Right lobe of liver (tissue), 6 donors: ENCODE measurements at regions not wholly inside any gene's neighbourhood (a gene's known extent, or its start where the extent isn't known, plus 50 kb on each side); places are given as distances from the start of the nearest gene placed in this dataset.

Experiments
- ATAC-seq, 4 donors: fragments of 200-7000 bp; cut with Tn5 transposase; one replicate each; pipeline ENCODE4 v1.9.1; 2020; ENCODE audit warnings: mild to moderate bottlenecking in 4 of 4, moderate library complexity in 4 of 4
- DNase-seq, 3 donors: peaks; one replicate each; pipeline ENCODE4 v3.0.0-alpha.2; 2020
- H3K27ac ChIP-seq, 3 donors: fragments of 200-600 bp; one replicate each; pipeline ENCODE4 v1.8.0; 2022
- H3K27me3 ChIP-seq, 2 donors: fragments of 200-600 bp; one replicate each; pipeline ENCODE4 v1.8.0; 2022
- H3K36me3 ChIP-seq, 4 donors: fragments of 200-600 bp; sonication (generic) in 1 of 4; one replicate each; pipeline versions ENCODE4 v1.5.1 to v1.8.0; 2017 to 2022; ENCODE audit warnings: control low read depth in 1 of 4
- H3K4me1 ChIP-seq, 4 donors: fragments of 200-600 bp; sonication (generic) in 1 of 4; one replicate each; pipeline versions ENCODE4 v1.5.1 to v1.8.0; 2017 to 2022; ENCODE audit warnings: control low read depth in 1 of 4
- H3K4me3 ChIP-seq, 3 donors: fragments of 200-600 bp; one replicate each; pipeline ENCODE4 v1.8.0; 2022
- H3K9me3 ChIP-seq, 4 donors: fragments of 200-600 bp; sonication (generic) in 1 of 4; one replicate each; pipeline versions ENCODE4 v1.5.1 to v1.8.0; 2017 to 2022; ENCODE audit warnings: control low read depth in 1 of 4
- POLR2A ChIP-seq: fragments of 450-650 bp; IDR thresholded peaks from one replicate; pipeline ENCODE4 v1.6.1; 2017; ENCODE audit warnings: antibody characterized with exemption, mild to moderate bottlenecking
- WGBS: methylation state at CpG from one replicate; pipeline ENCODE4 v1.1.6; 2018; ENCODE audit warnings: low coverage, low lambda C conversion rate; ENCODE audit not compliant: insufficient coverage; ENCODE audit errors: missing lambda C conversion rate; 5-methylcytosine and 5-hydroxymethylcytosine counted together
- intact Hi-C, 2 donors: fragments of 100-400 bp; cut with DNase I; formaldehyde crosslinking; loops; one replicate each; pipeline versions ENCODE4 v1.11.2 to v1.14.1; 2022
- TF ChIP-seq, protein P1 (sequence below), 4 donors: fragments of 200-600 bp in 3 of 4; fragments of 450-650 bp in 1 of 4; IDR thresholded peaks; one replicate each; pipeline versions ENCODE4 v1.5.1 to v1.8.0; 2016 to 2022; ENCODE audit warnings: antibody characterized with exemption in 4 of 4, mild to moderate bottlenecking in 2 of 4
- donor health status: DM: no; HTN: yes; CAD: no.
- donor health status: DM: no; HTN: no; CAD: no.
- donor health status: DM: no; HTN: no; CAD: no.
- donor health status: DM: no; HTN: yes; CAD: no.
- donor health status: DM: no; HTN: yes; CAD: no.

DNA sequence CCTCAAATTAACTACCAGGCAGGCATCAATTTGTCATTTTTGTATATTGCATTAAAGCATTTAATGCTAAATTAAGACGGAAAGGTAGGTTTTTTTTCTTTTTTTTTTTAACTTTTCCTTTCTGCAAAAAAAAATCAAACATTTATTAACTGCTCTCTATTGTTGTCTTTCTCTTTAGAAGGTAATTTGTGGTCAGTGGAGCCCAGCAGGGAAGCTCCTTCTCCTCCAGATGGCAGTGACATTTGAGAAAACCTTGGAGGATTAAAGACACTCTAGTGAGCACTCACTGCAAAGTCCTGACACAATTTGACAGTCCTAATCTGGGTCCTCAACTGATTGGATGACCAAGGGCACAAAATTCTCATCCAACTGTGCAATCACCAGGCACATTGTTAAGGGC, 102.4 kb downstream of the SLIT2 start:
- WGBS: 45% methylated on average over 1 of the region's 1 CpG
- no peak overlapping the region for H3K27ac ChIP-seq
- no peaks in the 10 kb centered on the region for H3K36me3 ChIP-seq
- H3K9me3 ChIP-seq: no peaks in the 10 kb centered on the region
- H3K4me1 ChIP-seq: no peaks in the 10 kb centered on the region
- no peak for ATAC-seq
- no peak overlapping the region for H3K4me3 ChIP-seq
- no peaks in the 10 kb centered on the region for H3K27me3 ChIP-seq
- no peak for TF ChIP-seq POLR2A
- TF ChIP-seq, protein P1, sequence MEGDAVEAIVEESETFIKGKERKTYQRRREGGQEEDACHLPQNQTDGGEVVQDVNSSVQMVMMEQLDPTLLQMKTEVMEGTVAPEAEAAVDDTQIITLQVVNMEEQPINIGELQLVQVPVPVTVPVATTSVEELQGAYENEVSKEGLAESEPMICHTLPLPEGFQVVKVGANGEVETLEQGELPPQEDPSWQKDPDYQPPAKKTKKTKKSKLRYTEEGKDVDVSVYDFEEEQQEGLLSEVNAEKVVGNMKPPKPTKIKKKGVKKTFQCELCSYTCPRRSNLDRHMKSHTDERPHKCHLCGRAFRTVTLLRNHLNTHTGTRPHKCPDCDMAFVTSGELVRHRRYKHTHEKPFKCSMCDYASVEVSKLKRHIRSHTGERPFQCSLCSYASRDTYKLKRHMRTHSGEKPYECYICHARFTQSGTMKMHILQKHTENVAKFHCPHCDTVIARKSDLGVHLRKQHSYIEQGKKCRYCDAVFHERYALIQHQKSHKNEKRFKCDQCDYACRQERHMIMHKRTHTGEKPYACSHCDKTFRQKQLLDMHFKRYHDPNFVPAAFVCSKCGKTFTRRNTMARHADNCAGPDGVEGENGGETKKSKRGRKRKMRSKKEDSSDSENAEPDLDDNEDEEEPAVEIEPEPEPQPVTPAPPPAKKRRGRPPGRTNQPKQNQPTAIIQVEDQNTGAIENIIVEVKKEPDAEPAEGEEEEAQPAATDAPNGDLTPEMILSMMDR (IDR thresholded peaks at IDR 0.05): no peak
- intact Hi-C loops: no loop called here
- no peak for DNase-seq

DNA sequence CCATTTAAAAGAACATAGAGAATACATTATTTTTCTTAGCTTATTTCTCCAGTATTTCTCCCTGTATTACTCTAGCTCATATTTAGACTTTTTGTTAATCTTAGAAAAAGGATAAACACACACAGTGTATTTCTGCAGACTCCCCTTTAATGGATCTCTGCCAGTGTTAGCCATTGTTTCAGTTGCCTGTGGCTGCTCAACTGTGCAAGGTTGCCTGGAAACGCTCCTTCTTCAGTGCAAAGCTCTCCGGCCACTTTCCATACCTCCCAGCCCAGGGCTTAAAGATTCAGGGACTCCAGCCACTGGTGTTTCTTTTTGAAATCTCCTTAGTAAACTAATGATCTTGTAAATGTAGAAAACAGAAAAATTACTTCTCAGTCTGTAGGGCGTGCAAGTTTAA, 104.9 kb downstream of the SLIT2 start:
- no peak overlapping the region for H3K4me3 ChIP-seq
- no peak for TF ChIP-seq POLR2A
- H3K27ac ChIP-seq: no peak overlapping the region
- intact Hi-C loops: no loop called here
- 49% methylated on average over 3 of the region's 3 CpGs for WGBS
- no peak for ATAC-seq
- no peaks in the 10 kb centered on the region for H3K36me3 ChIP-seq
- H3K27me3 ChIP-seq: no peaks in the 10 kb centered on the region
- no peaks in the 10 kb centered on the region for H3K9me3 ChIP-seq
- DNase-seq: no peak
- H3K4me1 ChIP-seq: no peaks in the 10 kb centered on the region

GRCh38 chr4:20358110-20358509, 106.4 kb downstream of the SLIT2 start:
- H3K4me3 ChIP-seq: no peak overlapping the region
- no peak for ATAC-seq
- H3K4me1 ChIP-seq: no peaks in the 10 kb centered on the region
- intact Hi-C loops: no loop called here
- 64% methylated on average over 8 of the region's 8 CpGs for WGBS
- no peaks in the 10 kb centered on the region for H3K9me3 ChIP-seq
- TF ChIP-seq, protein P1 (IDR thresholded peaks at IDR 0.05): no peak
- TF ChIP-seq POLR2A: no peak
- no peaks in the 10 kb centered on the region for H3K27me3 ChIP-seq
- H3K36me3 ChIP-seq: no peaks in the 10 kb centered on the region
- DNase-seq: no peak
- no peak overlapping the region for H3K27ac ChIP-seq

DNA sequence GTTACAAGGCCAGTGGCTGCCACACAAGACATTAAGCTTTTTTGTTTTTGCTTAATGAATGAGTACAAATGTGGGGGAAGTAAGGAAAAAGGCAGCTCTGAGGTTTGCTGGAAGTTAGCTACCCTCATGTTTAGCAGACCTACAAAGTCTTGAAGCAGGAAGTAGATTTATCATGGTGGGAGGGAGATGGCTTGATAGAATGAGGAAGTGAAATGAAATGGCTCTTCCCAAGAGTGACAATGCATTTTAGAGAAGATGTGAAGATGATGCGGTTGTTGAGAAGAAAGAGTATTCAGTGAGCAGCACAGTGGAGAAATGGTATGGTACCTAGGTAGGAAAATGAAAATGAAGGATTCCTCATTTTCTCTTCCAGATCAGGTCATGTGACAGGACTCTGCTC, 108.0 kb downstream of the SLIT2 start:
- DNase-seq: no peak
- ATAC-seq: no peak
- Histone ChIP-seq H3K27me3 (no peaks in the 10 kb centered on the region), H3K9me3 (no peaks in the 10 kb centered on the region), H3K4me1 (no peaks in the 10 kb centered on the region), H3K27ac (no peak overlapping the region), H3K36me3 (no peaks in the 10 kb centered on the region), H3K4me3 (no peak overlapping the region)
- intact Hi-C loops: no loop called here
- TF ChIP-seq POLR2A: no peak
- TF ChIP-seq, protein P1 (IDR thresholded peaks at IDR 0.05): no peak
- 73% methylated on average over 1 of the region's 1 CpG for WGBS

DNA sequence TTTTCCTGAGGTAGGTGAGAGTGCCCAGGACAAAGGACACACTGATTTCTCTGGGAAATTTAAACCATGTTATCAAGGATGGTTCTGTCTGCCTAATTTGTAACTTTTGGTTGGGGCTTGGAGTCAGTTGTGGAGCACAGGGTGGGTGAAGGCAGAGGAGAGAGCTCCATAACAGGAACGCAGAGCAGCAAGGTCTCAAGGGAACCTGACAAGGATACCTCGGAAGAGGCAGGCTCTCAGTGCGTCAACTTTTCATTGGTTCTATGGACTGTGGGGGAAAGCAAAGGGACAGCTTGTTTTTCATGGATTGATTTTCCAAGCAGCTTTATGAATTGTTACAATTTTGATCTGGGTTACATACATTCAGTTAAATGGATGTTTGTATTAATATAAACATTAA, 110.4 kb downstream of the SLIT2 start:
- no peak for DNase-seq
- no peak for ATAC-seq
- TF ChIP-seq, protein P1 (IDR thresholded peaks at IDR 0.05): no peak
- TF ChIP-seq POLR2A: no peak
- H3K36me3 ChIP-seq: no peaks in the 10 kb centered on the region
- no peaks in the 10 kb centered on the region for H3K4me1 ChIP-seq
- intact Hi-C loops: no loop called here
- H3K27me3 ChIP-seq: no peaks in the 10 kb centered on the region
- no peak overlapping the region for H3K27ac ChIP-seq
- H3K9me3 ChIP-seq: no peaks in the 10 kb centered on the region
- no peak overlapping the region for H3K4me3 ChIP-seq
- 75% methylated on average over 3 of the region's 3 CpGs for WGBS
